B cell (primary cell): ENCODE measurements at regions not wholly inside any gene's neighbourhood (a gene's known extent, or its start where the extent isn't known, plus 50 kb on each side); places are given as distances from the start of the nearest gene placed in this dataset.

Source experiments
- CTCF ChIP-seq: fragments of 200-600 bp; IDR thresholded peaks from one replicate; pipeline ENCODE4 v1.8.0; 2022; ENCODE audit warnings: antibody characterized with exemption, mild to moderate bottlenecking
- EZH2 ChIP-seq: IDR thresholded peaks from 2 replicates; pipeline ENCODE4 v1.6.1; 2012; ENCODE audit warnings: borderline replicate concordance, low read depth, mild to moderate bottlenecking, moderate library complexity, low read length; ENCODE audit not compliant: insufficient read depth, poor library complexity, severe bottlenecking

- TF ChIP-seq EZH2, result no peak
- no peak for TF ChIP-seq CTCF
Measured at GRCh38 chr7:16062269-16062668, 359.1 kb downstream of the CRPPA start.
